HG02870 (cell line): ENCODE measurements at regions not wholly inside any gene's neighbourhood (a gene's known extent, or its start where the extent isn't known, plus 50 kb on each side); places are given as distances from the start of the nearest gene placed in this dataset.

Experiments
- ATAC-seq: cut with Tn5 transposase; IDR thresholded peaks from one replicate; pipeline ENCODE4 v1.9.1; 2021; ENCODE audit warnings: mild to moderate bottlenecking, moderate library complexity; ENCODE audit not compliant: unreplicated experiment

DNA sequence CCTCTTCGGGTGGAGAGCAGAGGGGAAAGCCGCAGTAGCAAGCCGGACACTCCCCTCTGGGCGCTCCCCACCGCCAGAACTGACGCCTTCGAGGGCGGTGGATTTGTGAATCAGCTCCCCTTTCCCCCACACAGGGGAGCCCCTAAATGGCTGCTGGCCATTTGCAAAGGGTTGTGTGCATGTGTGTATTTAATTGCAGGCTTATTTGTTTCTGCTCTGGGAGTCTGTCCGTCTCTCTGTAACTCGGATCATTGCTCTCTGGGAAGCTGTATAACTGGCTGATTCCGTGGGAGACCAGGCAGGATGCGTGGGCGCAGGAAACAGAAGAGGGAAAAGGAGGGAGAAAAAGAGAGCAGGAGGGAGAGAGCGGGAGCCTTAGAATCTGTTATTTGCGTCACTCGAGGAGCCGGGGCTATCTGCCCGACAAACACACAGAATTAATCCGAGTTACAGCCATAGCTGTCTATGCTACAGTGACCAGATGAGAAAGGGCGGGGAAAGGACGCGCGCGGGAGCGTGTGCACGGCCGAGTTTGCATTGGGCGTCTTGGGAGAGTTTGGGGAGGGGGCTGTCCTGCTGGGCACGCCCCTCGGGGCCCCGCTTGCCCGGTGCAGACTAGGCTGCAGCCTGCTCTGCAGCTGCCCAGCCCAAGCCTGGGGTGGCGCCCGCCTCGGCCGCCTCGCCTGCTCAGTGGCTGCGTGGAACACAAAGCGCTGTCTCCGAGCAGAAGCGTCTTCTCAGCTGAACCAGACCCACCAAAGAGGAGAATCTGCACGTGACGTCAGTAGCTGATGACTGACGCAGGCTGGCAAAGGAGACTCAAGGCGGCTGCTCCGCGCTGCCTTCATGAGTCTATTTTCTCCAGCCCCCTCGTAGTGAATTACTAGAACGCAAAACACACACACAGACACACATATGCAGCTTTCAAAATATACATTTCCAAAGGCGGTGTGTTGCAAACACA is 105.3 kb upstream of the HSD17B12 start:
- ATAC-seq = no peak

DNA sequence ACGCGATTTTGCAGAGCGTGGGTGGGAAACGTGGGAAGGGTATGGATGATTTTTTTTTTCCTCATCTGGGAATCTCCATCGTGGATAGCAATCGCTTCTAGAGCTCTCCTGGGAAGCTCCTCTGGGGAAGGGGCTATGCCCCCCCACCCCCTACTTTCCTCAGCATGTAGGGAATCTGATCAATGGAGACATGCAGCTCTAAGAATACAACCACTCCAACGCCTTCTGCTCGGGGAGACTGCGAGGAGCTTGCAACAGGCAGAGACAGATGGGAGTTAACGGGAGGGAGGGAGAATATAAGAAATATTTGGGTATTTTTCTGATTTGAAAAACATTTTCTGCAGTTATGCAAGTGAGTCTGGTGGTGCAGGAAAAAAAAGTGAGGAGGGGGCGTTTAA is 104.6 kb upstream of the HSD17B12 start:
- ATAC-seq = no peak

DNA sequence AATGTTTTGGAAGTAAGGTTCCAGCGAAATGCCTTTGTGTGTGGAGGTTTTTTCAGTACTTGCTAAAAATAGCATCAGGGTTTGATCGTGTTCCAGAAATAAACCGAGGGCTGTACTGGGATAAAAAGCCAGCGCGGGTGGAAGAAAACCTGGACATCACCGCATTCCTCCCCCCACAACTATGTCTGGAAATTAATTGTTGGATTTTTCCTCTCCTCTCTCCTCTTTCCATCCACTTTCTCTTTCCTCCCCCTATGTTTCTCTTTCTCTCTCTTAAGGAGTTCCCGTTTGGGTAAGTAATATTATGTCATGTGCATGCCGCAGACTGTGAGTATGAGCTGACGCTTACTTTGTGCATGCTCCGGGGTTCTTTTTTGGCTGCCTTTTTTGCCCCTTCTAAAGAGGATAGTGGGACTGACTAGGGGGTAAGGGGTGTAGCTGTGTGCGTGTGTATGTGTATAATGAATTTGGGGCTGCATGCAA is 104.2 kb upstream of the HSD17B12 start:
- no peak for ATAC-seq

DNA sequence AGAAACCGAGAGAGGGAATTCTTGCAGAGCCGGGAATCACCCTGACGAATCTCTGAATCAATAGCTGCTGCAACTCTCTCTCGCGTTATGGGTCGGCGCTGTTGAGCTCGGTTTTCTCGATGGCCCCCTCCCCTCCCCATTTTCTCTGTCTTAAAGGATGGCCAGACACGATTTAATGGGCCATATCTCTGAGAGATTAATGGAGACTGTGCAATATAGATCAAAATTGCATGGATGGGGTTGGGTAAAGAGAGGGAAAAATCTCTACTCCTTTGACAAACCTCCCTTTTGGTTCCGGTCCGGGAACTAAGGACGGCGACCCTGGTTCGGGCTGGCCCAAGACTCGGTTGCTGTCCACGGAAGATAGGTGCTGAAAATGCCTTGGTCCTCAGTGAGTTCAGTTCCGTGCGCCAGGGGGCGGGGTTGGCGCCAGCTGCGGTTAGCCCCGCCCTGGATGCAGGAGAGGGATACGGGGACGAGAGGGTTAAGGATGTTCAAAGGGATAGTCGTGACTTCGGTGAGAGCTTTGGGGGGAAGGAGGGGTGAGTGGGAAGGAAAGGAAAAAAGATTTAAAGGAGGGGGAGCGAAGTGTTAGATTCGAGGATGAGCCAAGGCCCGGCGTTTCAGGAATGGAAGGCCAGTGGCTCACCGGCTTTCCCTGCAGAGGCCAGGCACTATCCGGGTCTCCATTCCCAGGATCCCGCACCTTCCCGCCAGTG is 103.6 kb upstream of the HSD17B12 start:
- no peak for ATAC-seq

DNA sequence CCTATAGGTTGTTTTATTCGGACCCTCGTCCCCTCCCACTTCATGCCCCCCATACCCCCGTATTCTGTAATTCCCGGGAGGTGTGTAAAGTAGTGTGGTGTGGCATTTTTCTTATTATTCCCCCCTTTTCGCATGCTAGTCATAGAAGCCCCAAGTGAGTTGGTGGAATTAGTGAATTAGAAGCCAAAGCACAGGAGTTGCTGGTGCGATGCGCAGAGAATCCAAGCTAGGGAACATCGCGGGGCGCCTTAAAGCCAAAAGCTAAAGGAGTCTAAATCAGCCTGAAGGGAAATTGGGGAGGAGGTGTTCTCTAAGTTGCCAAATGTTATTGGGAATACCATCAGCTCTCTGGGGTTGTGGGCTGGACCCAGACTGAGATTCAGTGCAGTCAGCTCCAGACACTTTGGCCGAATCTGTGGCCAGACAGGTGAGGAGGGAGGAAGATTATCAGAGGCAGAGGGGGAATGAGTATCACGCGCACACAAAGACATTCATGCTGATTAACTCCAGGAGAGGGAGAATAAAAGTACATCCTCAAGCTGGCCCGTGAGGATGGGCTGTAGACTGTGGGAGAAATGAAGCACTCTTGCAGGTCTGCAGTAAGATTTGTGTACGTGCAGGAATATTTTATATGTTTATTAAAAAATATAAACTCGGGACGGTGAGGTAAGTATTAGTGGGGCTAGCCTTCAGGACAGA is 102.8 kb upstream of the HSD17B12 start:
- no peak for ATAC-seq

DNA sequence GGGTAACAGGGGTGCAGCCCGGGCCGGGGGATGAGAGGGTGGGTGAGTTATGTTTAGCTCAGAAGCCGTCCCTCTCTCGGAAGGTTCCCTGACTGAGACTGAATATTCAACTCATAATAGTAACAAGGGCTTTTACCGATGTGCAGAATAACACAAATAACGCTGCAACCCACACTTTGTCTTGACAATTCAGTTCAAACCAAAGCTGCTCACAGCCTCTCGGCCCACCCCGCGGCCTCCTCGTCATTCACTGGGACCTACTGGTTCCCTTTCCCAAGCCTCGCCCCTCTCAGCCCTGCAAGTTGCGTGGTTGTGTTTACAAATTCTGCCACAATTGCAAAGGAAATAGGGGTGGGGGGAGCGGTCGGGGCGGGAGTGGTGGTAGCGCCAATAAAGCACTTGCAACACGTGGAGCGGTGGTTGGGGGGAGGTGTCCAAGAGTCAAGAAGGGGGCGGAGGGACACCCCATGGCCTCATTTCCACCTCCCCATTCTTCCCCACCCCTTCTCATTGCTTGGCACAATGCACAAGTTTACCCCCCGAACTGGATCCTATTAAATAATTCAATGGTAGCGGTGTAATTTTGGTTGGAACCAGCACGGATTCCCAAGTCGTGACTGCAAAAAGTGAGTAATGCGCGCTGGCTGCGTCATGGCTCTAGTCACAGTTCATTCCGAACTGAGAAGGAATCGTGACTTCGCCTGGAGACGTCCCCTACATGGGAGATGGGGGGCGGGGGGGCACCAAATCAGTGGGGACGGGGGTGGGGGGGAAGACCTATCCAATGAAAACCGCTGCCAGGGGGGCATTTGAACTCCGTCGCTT is 102.0 kb upstream of the HSD17B12 start:
- ATAC-seq = no peak

DNA sequence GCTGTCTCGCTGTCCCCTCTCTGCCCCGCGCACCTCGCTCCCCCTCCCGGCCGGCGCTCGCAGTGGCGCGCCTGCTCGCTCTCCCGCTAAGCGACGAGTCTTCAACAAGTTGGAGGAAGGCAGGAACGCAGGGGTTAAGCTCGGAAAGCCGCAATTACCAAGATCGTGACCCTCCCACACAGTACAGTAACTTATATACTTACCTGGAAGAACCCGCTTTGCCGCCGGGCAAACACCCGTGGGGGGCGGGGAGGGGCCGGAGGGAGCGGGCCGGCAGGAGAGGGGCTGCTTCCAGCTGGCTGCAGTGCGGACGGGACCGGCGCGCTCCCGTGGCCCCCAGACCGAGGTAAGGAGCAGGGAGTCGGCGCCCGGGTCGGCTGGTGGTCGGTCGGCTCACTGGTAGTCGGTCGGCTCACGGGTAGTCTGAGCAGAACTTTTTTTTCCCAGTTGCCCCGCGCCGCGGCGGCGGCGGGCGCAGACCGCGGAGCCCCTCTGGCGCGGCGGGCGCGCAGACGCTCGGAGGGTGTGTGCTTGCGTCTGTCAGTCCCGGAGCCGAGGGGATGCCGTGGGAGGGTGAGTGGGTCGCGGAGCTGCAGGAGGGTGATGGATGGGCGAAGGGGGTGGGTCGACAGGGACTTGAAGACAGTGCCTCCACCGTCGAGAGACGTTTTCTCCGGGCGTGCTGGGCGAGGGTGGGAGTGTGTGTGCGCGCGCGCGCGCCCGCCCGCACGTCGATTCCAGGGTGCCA is 101.2 kb upstream of the HSD17B12 start:
- peak; percentile 37 for ATAC-seq

DNA sequence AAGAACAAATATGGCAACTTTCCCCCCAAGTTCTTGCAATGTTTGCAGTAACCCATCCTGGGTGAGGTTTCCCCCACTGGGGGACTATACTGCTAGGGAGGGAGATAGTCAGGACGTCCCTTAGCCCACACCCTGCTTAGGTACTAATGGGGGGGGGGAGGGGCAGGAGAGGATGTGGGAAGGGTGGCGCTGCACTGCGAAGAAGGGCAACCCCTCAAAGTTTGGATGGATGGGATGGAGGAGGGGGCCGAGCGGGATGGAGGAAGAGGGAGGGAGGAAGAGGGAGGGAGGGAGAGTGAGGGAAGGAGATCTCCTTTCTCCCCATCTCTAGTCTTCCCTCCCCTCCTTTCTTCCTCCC is 100.6 kb upstream of the HSD17B12 start:
- ATAC-seq = no peak

DNA sequence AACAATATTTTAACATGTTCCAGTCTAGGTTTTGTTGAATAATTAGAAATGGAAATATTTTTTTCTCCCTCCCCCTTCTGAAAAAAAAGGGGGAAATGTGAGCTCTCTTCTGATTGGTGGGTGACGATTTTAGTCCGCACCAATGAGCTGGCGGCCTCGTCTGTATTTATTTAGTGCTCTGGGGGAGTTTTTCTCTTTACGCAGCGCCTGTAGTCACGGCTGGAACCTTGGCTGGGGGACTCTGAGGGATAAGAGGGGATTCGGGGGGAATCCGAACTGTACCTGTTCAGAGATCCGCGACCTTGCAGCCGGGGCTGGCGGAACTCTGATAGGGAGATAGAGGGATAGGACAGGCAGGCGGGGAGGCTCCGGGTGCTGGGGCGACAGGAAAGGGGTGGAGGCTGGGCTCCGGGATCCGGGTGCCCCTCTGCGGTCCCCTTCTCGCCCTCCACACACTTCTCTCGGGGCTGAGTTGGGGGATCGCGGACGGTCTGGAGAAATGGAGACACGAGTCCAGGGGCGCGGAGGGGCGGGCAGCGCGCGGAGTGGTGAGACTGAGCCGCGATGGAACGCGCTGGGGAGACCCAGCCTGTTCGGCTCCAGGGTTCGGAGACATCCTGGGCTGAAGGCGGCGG is 99.7 kb upstream of the HSD17B12 start:
- no peak for ATAC-seq

DNA sequence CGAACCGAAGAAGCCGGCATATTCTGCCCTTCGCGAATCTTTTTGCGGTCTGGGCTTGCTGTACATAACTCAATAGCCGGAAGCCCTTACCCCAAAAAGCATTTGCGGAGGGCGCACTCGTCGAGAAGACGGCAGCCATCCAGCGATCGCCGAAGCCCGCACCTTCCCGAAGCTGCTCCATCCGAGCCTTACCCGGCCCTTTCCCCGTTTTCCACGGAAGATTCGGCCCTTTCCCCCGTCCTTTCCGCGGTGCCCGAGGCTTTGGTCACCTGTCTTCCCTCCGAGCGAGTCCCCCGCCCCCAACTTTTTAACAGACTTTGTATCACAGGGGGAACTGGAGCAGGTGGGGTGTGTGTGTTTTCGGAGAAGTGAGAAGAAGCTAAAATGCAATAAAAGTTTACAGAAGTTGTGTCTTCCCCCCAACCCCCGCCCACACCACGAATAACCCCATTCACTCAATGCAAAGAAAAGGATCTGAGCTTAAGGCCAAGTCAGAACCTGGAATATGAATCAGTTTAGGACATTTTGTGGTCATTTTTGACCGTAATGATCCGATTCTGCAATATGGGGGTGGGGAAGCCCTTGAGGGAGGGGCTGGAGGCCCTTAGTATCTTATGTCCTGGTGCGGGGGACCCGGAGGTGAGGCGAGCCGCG is 99.0 kb upstream of the HSD17B12 start:
- no peak for ATAC-seq

DNA sequence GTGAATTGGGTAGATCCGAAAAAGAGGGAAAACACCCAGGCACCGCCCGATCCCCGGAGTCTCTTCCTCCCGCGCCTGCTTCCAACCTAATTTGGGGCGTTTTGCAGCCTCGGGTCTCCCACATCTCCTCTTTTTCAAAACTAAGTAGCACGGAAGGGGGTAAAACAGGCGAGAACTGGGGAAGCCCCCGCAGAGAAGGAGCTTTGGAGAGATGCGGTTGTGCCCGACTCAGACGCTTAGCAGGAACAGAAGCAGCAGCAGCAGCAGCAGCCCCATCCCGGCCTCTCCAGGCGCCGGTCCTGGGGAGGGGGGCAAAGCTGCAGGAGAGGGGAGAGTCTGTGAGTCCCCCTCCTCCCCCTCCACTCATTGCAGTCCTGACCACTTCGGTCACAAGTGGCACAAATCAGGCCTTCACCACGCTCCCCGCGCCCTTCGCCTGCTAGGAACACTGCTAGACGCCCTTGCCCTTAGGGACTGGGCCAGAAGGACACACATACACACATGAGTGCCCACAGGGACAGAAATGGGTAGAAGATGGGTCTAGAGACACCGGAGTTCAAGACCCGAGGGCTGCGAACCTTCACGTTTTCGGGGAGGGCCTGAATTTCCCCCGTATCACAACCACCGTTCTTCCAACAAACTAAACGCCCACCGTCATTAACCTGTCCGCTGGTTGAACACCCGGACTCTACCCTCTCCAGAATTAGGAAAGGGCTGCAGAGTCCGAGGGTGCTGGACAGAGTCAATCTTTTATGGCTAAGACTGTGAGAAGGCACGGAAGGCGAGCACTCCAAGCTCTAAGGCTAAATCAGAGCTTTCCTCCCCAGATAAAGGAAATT is 98.3 kb upstream of the HSD17B12 start:
- no peak for ATAC-seq

DNA sequence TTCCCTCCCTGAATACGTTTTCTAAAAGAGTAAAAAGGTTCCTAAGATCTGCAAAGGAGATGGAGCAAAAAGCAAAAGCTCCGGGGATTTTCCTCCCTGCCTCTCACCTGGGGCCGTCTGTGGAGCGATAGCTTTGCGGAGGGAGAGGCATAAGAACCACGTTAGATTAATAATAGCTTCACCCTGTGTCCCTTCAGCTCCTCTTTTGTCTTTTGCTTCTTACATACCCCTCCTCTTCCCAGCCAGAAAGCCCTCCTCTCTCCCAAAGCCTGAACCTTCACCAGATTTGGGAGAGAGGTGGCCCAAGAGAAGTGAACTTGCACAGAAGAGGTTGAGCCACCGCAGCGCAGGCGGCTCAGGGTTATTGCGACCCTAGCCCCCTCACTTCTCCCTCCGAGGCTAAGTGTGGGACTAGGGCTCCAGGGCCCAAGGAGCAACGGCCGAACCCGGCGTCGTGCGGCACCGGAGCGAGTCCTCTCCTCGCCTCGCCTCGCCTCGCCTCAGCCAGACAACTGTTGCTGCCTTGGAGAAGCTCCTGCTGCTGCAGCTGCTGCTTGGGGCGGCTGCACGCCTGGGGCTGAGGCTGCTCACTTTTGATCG is 97.6 kb upstream of the HSD17B12 start:
- no peak for ATAC-seq

DNA sequence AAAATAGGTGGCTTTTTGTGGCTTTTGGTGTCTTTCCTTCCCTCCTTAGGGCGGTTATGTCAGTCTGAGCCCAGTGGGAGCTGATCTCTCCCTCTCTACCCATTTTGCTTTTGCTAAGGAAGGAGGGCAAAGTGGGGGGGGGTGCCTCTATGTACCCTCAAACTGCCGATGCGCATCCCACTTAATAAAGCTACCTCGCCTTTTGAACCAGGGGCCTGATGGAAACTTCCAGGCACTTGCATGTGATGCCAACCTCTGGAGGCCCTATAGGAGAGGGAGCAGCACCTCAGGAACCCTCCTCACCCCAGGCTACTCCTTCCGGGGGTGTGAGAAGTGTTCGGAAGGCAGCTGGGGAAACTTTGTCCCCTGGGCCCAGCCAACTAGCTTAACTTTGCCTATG is 97.0 kb upstream of the HSD17B12 start:
- ATAC-seq = no peak

DNA sequence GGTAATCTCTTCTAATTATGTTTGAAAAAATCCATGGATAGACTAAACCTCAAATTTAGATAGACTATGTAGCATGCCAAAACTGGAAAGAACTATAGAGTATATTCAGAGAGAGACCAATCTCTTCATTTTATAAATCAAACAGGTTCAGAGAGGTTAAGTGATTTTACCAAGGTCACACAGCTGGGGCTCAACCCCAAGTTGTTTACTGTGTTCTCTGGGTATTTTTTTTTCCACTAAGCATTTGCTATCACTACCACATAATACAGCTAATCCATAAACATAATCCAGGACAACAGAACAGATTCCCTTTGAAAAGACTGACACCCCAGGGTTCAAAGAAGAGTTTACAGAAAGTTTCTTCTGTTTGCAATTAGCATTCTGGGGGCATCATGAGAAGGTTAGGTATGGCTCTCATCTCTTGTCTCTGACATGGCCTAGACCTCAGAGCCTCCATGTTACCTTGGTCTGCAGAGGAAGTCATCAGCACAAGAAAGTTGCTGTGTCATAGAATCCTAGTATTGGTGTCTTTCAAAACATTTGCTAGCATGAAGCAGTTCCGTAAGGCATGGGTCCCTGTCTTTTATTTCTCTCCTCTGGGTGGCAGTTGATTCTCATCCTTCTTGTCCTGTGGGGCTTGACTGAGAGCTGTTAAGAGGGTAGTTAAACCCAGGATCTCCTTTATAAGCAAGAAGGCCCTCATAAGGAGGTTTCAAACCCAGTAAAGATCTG is 94.5 kb upstream of the HSD17B12 start:
- ATAC-seq = no peak

DNA sequence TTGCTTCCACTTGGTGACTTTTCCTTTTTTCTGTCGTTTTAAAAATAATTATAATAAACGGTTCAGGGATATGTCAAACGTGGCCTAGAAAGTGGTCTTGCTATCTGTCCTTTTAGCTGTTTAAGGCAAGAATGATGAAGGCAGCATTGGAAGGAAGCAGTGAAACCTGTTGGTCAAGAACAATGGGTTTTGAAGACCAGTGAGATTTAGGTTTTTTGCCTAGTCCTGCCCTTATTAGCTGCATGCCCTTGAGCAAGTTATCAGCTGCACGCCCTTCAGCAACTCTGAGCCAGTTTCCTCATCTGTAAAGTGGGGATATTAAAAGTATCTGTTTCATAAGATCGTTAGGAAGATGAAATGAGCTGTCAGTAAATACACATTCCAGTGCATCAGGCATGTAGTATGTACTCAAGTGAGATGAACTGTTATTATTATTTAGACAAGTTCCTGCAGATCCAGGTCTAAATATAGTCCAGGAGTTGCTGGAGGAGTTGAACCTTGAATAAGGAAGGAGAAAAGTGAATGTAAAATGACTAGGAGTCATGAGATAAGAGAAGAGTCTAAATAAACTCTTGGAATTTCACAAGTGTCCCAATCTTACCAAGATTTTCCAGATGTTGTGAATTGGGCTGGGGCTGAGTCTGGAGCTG is 90.8 kb upstream of the HSD17B12 start:
- ATAC-seq = no peak

DNA sequence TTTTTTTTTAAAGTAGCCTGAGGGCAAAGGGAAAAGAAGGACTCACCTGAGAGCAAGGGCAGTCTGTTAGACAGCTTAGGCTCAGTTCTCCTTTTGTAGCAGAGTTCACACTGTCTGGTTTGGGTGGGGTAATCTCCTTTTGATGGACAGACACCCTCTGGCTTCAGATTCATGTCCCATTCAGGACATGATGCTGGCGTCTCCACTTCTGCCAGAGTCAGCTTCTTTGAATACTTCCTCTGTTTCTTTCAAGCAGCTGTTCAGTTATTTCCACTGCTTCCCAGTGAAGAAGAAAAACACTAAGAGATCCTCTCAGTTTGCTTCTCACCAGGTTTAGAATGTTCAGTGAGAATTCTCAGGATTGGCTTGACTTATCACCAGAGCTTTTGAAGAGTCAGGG is 79.0 kb upstream of the HSD17B12 start:
- no peak for ATAC-seq
